ENCODE measurements at regions not wholly inside any gene's neighbourhood (a gene's known extent, or its start where the extent isn't known, plus 50 kb on each side); places are given as distances from the start of the nearest gene placed in this dataset.
"Not testable (repeated sequence)": the region's sequence is repeated elsewhere in the genome, so short reads cannot be mapped to it uniquely, and the experiment has no call there.

GRCh38 chr2:2898744-2899143 lies 478.9 kb downstream of the EIPR1 start:
- DNase-seq (ENCODE audit: low read depth in 2 of 2) = no peak

- no peak for DNase-seq (ENCODE audit: low read depth in 2 of 2)
These were observed 481.0 kb downstream of the EIPR1 start for GRCh38 chr2:2896643-2897042.

GRCh38 chr2:2896011-2896410 lies 481.6 kb downstream of the EIPR1 start:
- DNase-seq (ENCODE audit: low read depth in 2 of 2) = no peak

GRCh38 chr2:2894011-2894410 lies 483.6 kb downstream of the EIPR1 start:
- not testable (repeated sequence) for DNase-seq (ENCODE audit: low read depth in 2 of 2)

GRCh38 chr2:2892892-2893291 lies 484.7 kb downstream of the EIPR1 start:
- DNase-seq (ENCODE audit: low read depth in 2 of 2) = no peak

GRCh38 chr2:2892378-2892777 lies 485.2 kb downstream of the EIPR1 start:
- no peak for DNase-seq (ENCODE audit: low read depth in 2 of 2)

- DNase-seq (ENCODE audit: low read depth in 2 of 2) = no peak
These were observed 486.7 kb downstream of the EIPR1 start for GRCh38 chr2:2890901-2891300.

- DNase-seq (ENCODE audit: low read depth in 2 of 2) = no peak
These were observed 487.4 kb downstream of the EIPR1 start for GRCh38 chr2:2890246-2890645.

- no peak for DNase-seq (ENCODE audit: low read depth in 2 of 2)
These were observed 488.0 kb downstream of the EIPR1 start for GRCh38 chr2:2889646-2890045.

GRCh38 chr2:2889141-2889540 lies 488.5 kb downstream of the EIPR1 start:
- no peak for DNase-seq (ENCODE audit: low read depth in 2 of 2)

GRCh38 chr2:2887772-2888387 lies 489.7 kb downstream of the EIPR1 start:
- DNase-seq (ENCODE audit: low read depth in 2 of 2) = no peak

- no peak for DNase-seq (ENCODE audit: low read depth in 2 of 2)
These were observed 490.7 kb downstream of the EIPR1 start for GRCh38 chr2:2886922-2887321.

- DNase-seq (ENCODE audit: low read depth in 2 of 2) = no peak
These were observed 496.1 kb downstream of the EIPR1 start for GRCh38 chr2:2881499-2881898.

GRCh38 chr2:2880938-2881337 lies 496.7 kb downstream of the EIPR1 start:
- no peak for DNase-seq (ENCODE audit: low read depth in 2 of 2)

GRCh38 chr2:2879781-2880180 lies 497.8 kb downstream of the EIPR1 start:
- DNase-seq (ENCODE audit: low read depth in 2 of 2) = no peak

- DNase-seq (ENCODE audit: low read depth in 2 of 2) = no peak
These were observed 498.5 kb downstream of the EIPR1 start for GRCh38 chr2:2879071-2879470.

GRCh38 chr2:2877427-2877826 lies 500.2 kb downstream of the EIPR1 start:
- no peak for DNase-seq (ENCODE audit: low read depth in 2 of 2)

GRCh38 chr2:2876331-2877221 lies 501.0 kb downstream of the EIPR1 start:
- no peak for DNase-seq (ENCODE audit: low read depth in 2 of 2)

GRCh38 chr2:2875831-2876230 lies 501.8 kb downstream of the EIPR1 start:
- DNase-seq (ENCODE audit: low read depth in 2 of 2) = no peak

- no peak for DNase-seq (ENCODE audit: low read depth in 2 of 2)
These were observed 502.3 kb downstream of the EIPR1 start for GRCh38 chr2:2875296-2875695.

GRCh38 chr2:2874805-2875204 lies 502.8 kb downstream of the EIPR1 start:
- DNase-seq (ENCODE audit: low read depth in 2 of 2) = no peak

- no peak for DNase-seq (ENCODE audit: low read depth in 2 of 2)
These were observed 503.3 kb downstream of the EIPR1 start for GRCh38 chr2:2874341-2874740.

GRCh38 chr2:2873450-2873811 lies 504.2 kb downstream of the EIPR1 start:
- no peak for DNase-seq (ENCODE audit: low read depth in 2 of 2)

All from stimulated activated CD4-positive, alpha-beta T cell treated with anti-CD3 and anti-CD28 coated beads, Interleukin-4, amount 100 ng/mL, for 48 hours (primary cell).